GM23338 (cell line): ENCODE measurements at regions not wholly inside any gene's neighbourhood (a gene's known extent, or its start where the extent isn't known, plus 50 kb on each side); places are given as distances from the start of the nearest gene placed in this dataset.

Experiments used
- ATAC-seq: fragments of 200-7000 bp; cut with Tn5 transposase; 3 replicates; pipeline ENCODE4 v1.9.1; 2020
- DNase-seq: peaks from one replicate; pipeline ENCODE4 v3.0.0-alpha.2; 2015; ENCODE audit warnings: low spot score
- H2AFZ ChIP-seq: fragments of 200-600 bp; sonication (generic); 2 replicates; pipeline ENCODE4 v1.8.0; 2016; ENCODE audit warnings: antibody characterized with exemption, mild to moderate bottlenecking, moderate library complexity
- H3F3A ChIP-seq: fragments of 200-600 bp; sonication (generic); replicated peaks from 2 replicates; pipeline ENCODE4 v1.8.0; 2017; ENCODE audit warnings: antibody characterized with exemption, mixed run types, low read depth
- H3K27ac ChIP-seq: fragments of 200-600 bp; sonication (generic); 2 replicates; pipeline ENCODE4 v1.6.1; 2016; ENCODE audit warnings: low read depth
- H3K27me3 ChIP-seq: fragments of 200-600 bp; sonication (generic); 2 replicates; pipeline ENCODE4 v1.8.0; 2016; ENCODE audit warnings: mild to moderate bottlenecking, mixed run types, moderate library complexity; ENCODE audit not compliant: insufficient read depth
- H3K36me3 ChIP-seq: fragments of 200-600 bp; sonication (generic); 2 replicates; pipeline ENCODE4 v1.8.0; 2016; ENCODE audit warnings: mild to moderate bottlenecking; ENCODE audit not compliant: insufficient read depth
- H3K4me1 ChIP-seq: fragments of 200-600 bp; sonication (generic); 2 replicates; pipeline ENCODE4 v1.8.0; 2016; ENCODE audit warnings: mild to moderate bottlenecking, moderate library complexity; ENCODE audit not compliant: insufficient read depth
- H3K4me2 ChIP-seq: fragments of 200-600 bp; sonication (generic); 2 replicates; pipeline ENCODE4 v1.7.1; 2017; ENCODE audit warnings: mixed run types
- H3K4me3 ChIP-seq: fragments of 200-600 bp; sonication (generic); 2 replicates; pipeline ENCODE4 v1.6.1; 2016; ENCODE audit warnings: mixed run types
- H3K79me2 ChIP-seq: fragments of 200-600 bp; sonication (generic); replicated peaks from 2 replicates; pipeline ENCODE4 v1.8.0; 2017; ENCODE audit warnings: mild to moderate bottlenecking; ENCODE audit not compliant: insufficient read depth
- H3K9me2 ChIP-seq: fragments of 200-600 bp; sonication (generic); 2 replicates; pipeline ENCODE4 v1.8.0; 2017; ENCODE audit not compliant: insufficient read depth
- H4K20me1 ChIP-seq: fragments of 200-600 bp; sonication (generic); replicated peaks from 2 replicates; pipeline ENCODE4 v1.8.0; 2017; ENCODE audit warnings: mild to moderate bottlenecking; ENCODE audit not compliant: insufficient read depth
- H3K27ac Mint-ChIP-seq: 2 replicates; pipeline ENCODE4 v1.8.0; 2020; ENCODE audit warnings: inconsistent platforms, mild to moderate bottlenecking, moderate library complexity, mixed read lengths
- H3K27me3 Mint-ChIP-seq: 3 replicates; pipeline ENCODE4 v1.8.0; 2022; ENCODE audit warnings: low read depth, mild to moderate bottlenecking, moderate library complexity, mixed read lengths, inconsistent platforms; ENCODE audit not compliant: insufficient read depth, poor library complexity
- H3K36me3 Mint-ChIP-seq: 3 replicates; pipeline ENCODE4 v1.8.0; 2021; ENCODE audit warnings: low read depth, mild to moderate bottlenecking, inconsistent platforms, moderate library complexity, mixed read lengths
- H3K4me1 Mint-ChIP-seq: 3 replicates; pipeline ENCODE4 v1.8.0; 2020; ENCODE audit warnings: mild to moderate bottlenecking, inconsistent platforms, mixed read lengths
- H3K4me3 Mint-ChIP-seq: 3 replicates; pipeline ENCODE4 v1.8.0; 2021; ENCODE audit warnings: moderate library complexity, mild to moderate bottlenecking, inconsistent platforms, mixed read lengths
- H3K9me3 Mint-ChIP-seq: 3 replicates; pipeline ENCODE4 v1.8.0; 2020; ENCODE audit warnings: moderate library complexity, mild to moderate bottlenecking, inconsistent platforms, mixed read lengths
- CREB1 ChIP-seq: fragments of 250-450 bp; sonication (Bioruptor Pico); IDR thresholded peaks from 2 replicates; pipeline ENCODE4 v1.5.0; 2020; ENCODE audit warnings: low read depth, mild to moderate bottlenecking, moderate library complexity
- CTCF ChIP-seq, 2 experiments: fragments of 200-600 bp in 1 of 2; sonication (generic) in 1 of 2; conservative IDR thresholded peaks; 2 replicates each; pipeline versions ENCODE4 v1.5.1 to v1.6.1; 2016 to 2017; ENCODE audit warnings: antibody characterized with exemption in 2 of 2, low read depth in 2 of 2, mild to moderate bottlenecking in 2 of 2, moderate library complexity in 1 of 2
- ETS1 ChIP-seq: IDR thresholded peaks from 2 replicates; pipeline ENCODE4 v1.6.1; 2016; ENCODE audit warnings: antibody characterized with exemption
- EZH2phosphoT487 ChIP-seq: fragments of 200-600 bp; sonication (generic); IDR thresholded peaks from one replicate; pipeline ENCODE4 v1.8.1; 2018; ENCODE audit warnings: antibody characterized with exemption; ENCODE audit not compliant: unreplicated experiment
- JUNB ChIP-seq: IDR thresholded peaks from one replicate; pipeline ENCODE4 v1.6.1; 2016; ENCODE audit warnings: antibody characterized with exemption; ENCODE audit not compliant: unreplicated experiment
- NANOG ChIP-seq: IDR thresholded peaks from 2 replicates; pipeline ENCODE4 v1.6.1; 2016; ENCODE audit warnings: antibody characterized with exemption, borderline replicate concordance
- REST ChIP-seq: IDR thresholded peaks from one replicate; pipeline ENCODE4 v1.6.1; 2018; ENCODE audit warnings: antibody characterized with exemption; ENCODE audit not compliant: unreplicated experiment
- STAT1 ChIP-seq: IDR thresholded peaks from one replicate; pipeline ENCODE4 v1.6.1; 2016; ENCODE audit warnings: antibody characterized with exemption; ENCODE audit not compliant: unreplicated experiment
- ZNF114 ChIP-seq: fragments of 250-450 bp; sonication (Bioruptor Pico); IDR thresholded peaks from 2 replicates; pipeline ENCODE4 v1.5.0; 2020; ENCODE audit warnings: mild to moderate bottlenecking, moderate library complexity
- ZNF331 ChIP-seq: fragments of 250-450 bp; sonication (Bioruptor Pico); IDR thresholded peaks from 2 replicates; pipeline ENCODE4 v1.5.0; 2020; ENCODE audit warnings: low read depth, mild to moderate bottlenecking, moderate library complexity

- TF ChIP-seq STAT1 = no peak
- TF ChIP-seq REST = no peak
- TF ChIP-seq CREB1 = no peak
- no peak for TF ChIP-seq ZNF331 (CRISPR knock-in tag)
- TF ChIP-seq CTCF (conservative IDR thresholded peaks at IDR 0.05; ENCODE audit: low read depth in 2 of 2) = no peak
- TF ChIP-seq ZNF114 (CRISPR knock-in tag) = no peak
- TF ChIP-seq NANOG = no peak
- TF ChIP-seq ETS1 = no peak
- TF ChIP-seq EZH2phosphoT487 = no peak
Measured at GRCh38 chr11:134739136-134739535, 327.1 kb upstream of the B3GAT1 start (continued).

- Histone ChIP-seq H3K27ac (no peak overlapping the region), H3K27me3 (no peaks in the 10 kb centered on the region), H3K36me3 (no peaks in the 10 kb centered on the region), H4K20me1 (no peaks in the 10 kb centered on the region), H3K79me2 (no peaks in the 10 kb centered on the region), H3K4me2 (no peak overlapping the region), H3F3A (no peaks in the 10 kb centered on the region), H3K4me1 (no peaks in the 10 kb centered on the region; the same call in 1 of the 2 replicates), H3K4me3 (no peak overlapping the region), H3K9me2 (no peaks in the 10 kb centered on the region), H2AFZ (no peak overlapping the region)
- no peak overlapping the region for H3K4me3 Mint-ChIP-seq
- no peaks in the 10 kb centered on the region for H3K36me3 Mint-ChIP-seq
- DNase-seq (no peak), ATAC-seq (no peak)
- H3K27ac Mint-ChIP-seq = no peak overlapping the region
- peaks cover 3% of the 10 kb centered on the region; the same call in 1 of the 3 replicates for H3K4me1 Mint-ChIP-seq
- peaks cover 2% of the 10 kb centered on the region for H3K27me3 Mint-ChIP-seq
- no peaks in the 10 kb centered on the region for H3K9me3 Mint-ChIP-seq
- TF ChIP-seq JUNB (no peak), ZNF331 (CRISPR knock-in tag) (no peak), EZH2phosphoT487 (no peak), CREB1 (no peak), REST (no peak)
Measured at GRCh38 chr11:134738581-134738980, 326.5 kb upstream of the B3GAT1 start.
